Stimulated activated CD8-positive, alpha-beta memory T cell treated with anti-CD3 and anti-CD28 coated beads, Interleukin-7, amount 100 ng/mL, for 48 hours (primary cell): ENCODE measurements at regions not wholly inside any gene's neighbourhood (a gene's known extent, or its start where the extent isn't known, plus 50 kb on each side); places are given as distances from the start of the nearest gene placed in this dataset.

Experiments
- DNase-seq, 2 donors: peaks; one replicate each; pipeline ENCODE4 v3.0.0-alpha.2; 2020; ENCODE audit warnings: low read depth in 1 of 2; ENCODE audit errors: extremely low read depth in 1 of 2

DNA sequence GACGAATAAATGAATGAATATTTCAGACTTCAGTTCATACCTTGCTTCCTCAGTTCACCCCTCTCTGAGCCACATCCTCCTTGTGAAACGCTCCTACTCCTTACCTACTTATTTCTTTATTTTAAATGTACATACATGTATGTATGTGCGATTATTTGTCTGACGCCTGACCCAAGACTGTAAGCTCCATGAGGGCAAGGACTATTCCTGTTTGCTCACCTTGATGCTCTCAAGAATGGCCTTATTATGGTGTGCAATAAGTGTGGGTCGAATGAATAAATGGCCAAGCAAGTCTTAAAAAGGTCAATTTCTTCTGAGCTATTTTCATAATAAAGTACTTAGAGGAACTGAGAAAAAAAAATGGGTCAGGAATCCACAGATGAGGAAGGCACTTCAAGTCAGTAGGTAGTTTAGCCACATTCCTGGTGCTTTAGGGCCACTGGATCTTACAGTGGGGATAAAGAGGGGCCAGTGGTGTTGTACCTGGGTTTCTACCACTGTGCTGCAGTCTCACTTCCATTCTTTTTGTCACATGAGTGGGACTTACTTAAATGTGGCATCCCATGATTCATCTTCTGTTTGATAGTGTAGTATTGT lies 74.7 kb downstream of the SDC1 start:
- no peak for DNase-seq

DNA sequence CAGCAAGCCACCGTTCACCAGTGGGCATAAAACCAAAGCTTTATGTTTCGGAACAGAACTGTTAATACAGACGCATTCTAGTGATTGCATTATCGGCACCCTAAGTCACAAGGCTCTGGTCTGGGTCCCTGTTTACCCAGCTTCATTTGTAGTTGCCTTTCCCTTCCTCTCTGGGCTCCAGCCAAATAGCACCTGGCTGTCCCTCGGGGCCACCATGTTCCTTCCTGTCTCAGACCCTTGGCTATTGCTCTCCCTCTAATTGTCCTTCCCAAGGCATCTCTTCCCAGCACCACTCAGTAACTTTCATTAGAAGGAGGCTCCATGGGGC lies 75.3 kb downstream of the SDC1 start:
- DNase-seq, result no peak

DNA sequence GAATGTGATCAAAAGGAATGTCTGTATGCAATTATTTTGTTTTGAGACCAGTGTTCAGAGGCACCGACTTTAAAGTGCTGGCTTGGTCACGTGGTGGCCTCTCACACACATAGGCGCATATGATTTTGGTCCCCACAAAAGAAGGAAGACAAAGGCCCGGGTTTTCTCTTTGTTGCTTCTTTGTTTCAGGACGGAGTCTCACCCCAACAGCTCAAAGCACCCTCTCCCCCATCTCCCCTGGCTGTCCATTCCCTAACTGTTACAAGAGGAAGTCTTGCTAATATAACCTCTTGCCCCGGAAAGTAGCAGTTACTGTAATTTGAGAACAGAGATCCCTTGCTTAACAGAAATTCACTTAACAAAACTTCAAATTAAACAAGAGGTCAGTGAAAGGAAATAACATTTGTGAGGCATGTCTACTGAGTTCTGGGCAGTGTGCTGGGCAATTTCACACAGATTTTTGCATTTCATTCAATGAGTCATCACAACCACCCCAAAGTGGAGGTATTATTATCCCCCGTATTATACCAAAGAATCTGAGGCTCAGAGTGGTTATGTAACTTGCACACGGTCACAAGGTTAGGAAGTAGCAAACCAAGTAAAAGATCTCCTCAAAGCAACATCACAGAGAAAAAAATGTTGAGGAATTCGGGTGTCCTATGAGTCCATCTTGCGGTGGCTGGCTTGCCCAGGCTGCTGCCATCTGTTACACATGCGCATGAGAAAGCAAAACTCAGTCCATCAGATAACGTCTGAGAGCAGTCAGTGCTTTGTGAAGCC lies 75.8 kb downstream of the SDC1 start:
- DNase-seq, result no peak

DNA sequence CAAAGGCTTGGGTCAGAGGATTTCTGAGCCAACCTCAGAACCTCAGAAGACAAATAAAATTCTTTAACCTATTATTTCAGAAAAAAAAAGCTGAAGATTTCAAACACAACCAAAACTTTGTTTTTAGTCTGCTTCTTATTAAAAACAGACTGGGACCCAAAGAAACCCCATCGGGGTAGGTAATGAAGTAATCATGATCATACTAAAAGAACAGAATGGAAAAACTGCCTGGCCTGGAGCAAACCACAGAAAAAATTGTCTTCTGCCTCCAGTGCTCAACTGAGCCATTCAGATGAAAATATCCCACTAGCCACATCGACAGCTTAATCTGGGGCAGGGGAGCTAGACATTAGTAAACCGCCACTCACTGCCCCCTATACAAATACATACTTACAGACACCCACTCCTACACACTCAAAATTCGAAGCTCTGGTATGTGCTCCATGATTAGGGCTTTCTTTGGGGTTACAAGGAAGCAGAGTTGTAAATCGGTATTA lies 76.5 kb downstream of the SDC1 start:
- DNase-seq, result no peak

DNA sequence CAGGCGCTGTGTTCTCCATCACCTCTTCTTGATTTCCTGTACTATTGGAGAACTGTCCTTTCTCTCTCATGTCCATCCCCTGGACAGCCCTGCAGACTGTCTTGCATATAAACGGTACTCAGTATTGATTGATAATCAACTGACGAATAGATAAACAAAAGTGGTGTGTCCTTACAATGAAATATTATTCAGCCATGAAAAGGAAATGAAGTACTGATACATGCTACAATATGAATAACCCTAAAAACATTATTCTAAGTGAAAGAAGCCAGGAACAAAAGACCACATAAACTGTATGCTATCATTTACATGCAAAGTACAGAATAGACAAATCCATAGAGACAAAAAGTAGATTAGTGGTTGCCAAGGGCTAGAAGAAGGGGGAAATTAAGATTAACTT lies 77.6 kb downstream of the SDC1 start:
- no peak for DNase-seq

DNA sequence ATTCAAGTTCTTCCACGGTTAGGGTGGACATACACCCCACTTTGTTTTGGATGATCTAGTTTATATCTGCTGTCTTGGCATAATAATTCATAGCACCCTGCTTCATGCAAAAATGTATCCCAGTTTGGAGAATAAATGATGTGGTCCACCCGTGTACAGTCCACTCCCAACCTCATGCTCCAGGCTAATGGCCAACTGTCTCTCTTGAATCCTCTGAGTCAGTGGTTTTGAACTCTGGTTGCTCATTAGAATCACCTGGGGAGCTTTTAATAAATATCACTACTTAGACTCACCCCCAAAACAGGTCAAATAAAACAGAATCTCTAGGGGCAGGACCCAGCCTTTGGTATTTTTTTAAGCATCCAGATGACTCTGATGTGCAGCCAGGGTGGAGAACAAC lies 78.5 kb downstream of the SDC1 start:
- DNase-seq, result no peak

DNA sequence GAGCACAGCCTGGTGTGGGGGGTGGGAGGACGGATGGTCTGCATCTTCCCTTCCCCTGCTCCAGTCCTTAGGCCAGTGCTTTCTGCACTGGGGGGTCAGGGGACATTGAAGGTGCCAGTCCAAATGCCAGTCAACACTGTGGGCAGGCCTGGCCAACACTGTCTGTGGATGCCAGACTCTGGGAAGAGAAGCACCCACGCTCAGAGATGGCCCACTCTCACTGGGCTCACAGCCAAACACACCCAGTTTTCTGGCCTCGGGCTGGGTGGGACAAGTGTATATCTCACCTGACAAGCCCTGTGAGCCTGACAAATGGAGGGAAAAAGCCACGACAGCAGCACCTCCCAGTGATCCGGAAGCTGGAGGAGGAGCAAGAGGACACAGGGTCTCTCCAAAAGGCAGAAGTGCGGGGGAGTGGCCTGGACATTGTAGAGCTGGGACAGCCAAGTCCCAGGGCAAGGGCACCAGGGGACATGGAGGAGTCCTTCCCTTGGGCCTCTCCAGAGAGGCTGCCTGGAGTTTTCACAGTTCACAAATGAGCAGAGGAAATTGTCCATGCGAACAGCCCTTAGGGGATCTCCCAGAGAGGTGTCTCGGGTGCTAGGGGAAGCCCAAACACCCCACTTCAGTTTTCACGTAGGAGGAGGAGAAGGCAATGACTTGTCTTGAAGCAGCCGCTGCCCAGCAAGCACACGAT lies 79.3 kb downstream of the SDC1 start:
- no peak for DNase-seq

DNA sequence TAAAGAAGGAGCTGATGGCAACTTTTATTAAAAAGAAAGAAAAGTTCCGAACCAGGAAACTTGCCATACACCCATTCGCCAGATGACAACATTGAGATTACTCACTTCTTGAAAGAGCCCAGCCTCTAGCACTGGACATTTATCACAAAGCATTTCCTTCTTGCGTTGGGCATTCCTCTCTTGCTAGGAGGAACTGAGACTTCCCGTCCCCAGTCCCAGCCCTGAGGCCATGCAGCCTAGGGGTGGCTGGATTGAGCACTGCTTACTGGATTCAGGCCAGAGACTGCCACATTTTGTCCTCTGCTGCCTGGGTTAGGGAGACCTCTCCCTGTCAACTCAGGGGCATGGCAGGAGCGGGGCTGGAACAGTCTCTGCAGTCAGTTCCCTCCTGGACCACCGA lies 80.1 kb downstream of the SDC1 start:
- DNase-seq, result no peak

DNA sequence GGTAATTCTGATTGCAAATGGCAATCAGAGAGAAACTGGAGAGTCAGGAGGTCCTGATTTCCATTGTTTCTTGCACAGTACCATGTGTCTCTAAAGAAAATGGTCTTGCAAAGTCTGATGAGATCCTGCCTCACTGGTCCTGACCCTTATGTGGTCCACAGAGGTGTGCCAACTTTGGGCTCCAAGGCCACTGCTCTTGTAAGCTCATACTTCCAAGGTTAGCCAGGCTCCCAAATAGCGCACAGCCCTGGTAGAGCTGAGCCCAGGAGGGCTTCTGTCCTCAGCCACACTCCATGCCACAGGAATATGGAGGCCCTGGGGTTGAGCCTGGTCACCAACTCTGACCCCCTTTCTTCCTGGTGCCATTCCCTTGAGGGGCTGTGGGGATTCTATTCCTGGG lies 80.7 kb downstream of the SDC1 start:
- DNase-seq, result no peak

DNA sequence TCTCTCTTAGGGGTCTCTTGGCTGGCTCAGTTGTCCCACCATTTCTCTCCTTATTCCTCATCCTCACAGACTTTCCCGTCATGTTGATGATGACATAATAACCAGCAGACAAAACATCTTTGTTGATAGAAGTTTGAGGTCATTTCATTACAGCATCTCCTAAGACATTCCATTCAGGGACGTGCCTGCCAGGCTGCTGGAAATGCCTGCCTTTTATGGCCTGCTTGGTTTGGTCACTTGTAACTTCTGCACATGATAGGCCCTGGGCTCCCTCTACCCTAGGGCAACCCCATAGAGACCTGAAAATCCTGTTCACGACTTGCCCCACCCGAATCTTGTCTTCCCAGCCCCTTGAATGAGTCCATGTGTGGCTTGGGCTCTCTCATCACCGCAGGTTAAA lies 81.7 kb downstream of the SDC1 start:
- DNase-seq, result no peak

DNA sequence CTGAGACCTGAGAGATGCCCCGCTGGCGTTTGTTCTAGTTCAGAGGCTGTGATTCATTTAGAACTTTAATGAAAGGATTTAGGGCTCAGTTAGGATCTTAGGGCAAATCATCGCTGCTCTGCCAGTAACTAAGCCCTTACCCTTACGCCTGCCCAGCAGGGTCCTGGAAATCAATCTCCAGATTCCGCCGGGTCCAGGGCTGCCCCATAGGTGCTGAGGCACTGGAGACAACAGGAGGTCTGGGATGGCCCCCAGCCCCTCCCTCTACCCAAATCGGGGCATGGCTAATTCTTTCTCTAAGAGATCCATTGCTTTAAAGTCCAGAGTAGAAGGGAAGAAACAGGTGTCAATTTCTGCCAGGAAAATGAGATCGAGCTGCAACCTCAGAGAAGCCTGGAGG lies 83.1 kb downstream of the SDC1 start:
- no peak for DNase-seq

DNA sequence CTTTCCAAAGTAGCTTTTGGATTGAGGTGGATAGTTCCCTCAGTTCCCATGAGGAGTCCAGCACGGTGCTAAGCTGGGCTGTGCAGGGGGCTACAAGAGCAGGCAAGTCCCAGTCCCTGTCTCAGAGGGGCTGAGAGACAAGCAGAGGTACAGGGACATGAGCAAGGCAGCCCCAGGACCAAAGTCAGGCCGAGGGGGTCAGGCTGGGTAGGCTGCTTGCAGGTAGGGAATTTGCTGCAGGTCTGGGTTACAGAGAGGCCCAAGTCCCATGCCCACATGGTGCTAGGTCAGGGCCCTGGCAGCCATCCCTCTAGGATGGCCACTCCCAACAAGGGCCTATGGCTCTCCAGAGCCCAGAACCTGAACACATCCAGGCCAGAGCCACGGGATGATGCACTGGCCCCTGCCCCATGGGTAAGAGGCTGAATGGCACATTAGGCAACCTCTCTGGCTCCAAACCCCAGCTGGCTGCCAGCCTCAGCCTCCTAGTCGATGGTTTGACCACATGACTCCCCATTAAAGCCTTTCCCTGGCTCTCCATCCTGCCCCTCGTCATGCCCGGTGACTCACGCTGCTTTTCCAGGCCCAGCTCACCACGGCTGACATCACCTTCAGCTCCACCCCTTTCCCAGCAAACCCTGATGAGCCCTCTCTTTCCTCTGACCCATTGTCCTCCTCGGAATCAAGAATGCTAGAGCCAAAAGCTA lies 83.7 kb downstream of the SDC1 start:
- no peak for DNase-seq

DNA sequence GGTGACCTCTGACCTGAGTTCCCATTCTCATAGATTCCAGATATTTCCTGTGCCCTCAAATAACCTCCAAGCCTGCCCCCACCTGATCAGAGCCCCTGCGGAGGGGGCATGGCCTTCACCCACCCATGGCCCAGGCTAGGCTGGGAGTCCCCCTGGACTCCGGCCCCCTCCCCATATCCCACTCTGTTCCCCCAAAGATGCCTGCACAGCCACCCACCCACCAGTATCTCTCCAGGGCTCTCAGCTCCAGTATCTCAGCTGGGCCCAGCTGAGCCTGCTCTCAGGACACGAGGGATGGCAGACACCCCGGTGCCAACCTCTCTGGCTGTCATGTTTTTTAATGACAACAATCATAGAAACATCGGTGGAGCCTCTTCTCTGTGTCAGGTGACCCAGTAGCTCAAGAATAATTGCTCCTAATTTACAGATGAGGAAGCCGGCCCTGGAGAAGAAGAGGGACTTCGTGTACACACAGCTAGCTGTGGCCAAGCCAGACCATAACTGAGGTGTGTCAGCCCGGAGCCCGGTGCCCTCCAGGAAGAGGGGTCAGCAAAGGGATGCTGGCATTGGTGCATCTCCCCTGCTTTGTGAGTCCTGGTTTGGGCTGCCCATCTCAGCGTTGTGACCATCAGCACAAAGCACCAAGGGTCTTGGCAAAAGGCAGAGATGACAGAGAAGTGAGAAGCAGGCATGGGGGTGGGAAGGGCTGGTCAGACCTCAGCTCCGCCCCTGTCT lies 84.4 kb downstream of the SDC1 start:
- DNase-seq, result no peak

DNA sequence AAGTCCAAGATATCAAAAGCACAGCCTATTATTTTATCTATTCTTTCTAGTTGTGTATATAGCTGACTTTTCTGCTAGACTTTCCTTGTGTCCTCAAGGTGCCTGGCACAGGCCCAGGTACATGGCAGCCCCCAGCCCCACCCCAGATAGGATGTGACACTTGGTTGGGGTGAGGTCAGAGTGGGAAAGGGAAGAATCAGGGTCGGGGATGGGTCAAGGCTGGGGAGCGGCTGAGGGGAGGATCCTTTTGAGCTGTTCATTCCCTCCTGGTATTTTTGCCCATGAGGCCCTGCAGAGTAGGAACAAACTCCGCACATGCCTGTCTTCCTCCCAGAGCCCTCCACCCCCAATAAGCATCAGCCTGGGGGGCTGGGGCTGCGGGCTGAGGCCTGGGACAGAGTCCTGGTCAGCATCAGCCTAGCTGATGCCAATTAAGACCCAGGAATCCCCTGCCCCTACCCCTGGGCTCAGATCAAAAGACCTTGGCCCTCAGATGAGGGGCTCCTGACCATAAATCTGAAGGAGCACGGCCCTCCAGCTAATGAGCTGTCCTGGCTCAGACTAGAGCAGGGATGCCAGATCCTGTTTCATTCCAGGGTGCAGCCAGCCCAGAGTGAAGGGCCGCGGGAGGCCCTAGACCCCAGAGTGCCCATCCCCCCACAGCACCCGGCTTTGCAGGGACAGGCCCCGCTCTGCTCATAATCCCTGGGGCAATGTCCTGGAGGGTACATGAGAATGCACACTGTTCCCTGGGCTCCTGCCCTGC lies 85.3 kb downstream of the SDC1 start:
- DNase-seq, result no peak

DNA sequence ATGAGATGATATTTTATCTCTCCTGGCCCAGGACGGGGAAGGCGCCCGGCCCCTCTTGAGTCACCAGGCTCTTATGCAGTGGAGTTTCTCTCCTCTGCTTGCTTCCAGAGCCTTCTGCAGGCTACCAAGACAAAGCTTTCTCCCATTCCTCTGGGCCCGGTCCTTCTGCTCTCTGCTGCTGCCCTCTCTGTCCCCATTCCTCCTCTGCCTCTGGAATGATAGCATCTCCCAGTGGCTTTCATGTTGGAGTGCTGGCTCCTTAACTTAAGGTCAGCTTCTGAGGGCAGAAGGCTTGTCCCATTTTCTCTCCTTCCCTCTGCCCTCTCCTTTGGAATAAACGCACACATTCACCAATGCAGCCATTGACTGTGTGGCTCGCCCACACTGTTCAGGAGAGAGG lies 86.2 kb downstream of the SDC1 start:
- no peak for DNase-seq

DNA sequence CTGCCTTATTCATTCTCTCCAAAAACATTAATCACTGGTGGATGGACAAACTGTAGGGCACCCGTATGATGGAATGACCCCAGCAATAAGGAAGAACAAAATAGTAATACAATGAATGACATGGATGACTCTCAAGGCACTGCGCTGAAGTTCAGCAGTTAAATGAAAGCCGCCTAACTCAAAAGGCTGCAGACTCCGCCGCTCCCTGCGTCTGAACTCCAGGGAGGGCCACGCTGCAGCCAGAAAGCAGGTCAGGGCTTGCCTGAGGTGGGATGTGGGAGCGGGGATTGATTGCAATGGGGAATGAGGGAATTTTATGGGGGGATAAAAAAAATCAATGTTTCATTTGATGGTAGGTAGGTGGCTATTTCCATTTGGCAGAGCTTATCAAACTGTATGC lies 86.5 kb upstream of the LAPTM4A start:
- no peak for DNase-seq

DNA sequence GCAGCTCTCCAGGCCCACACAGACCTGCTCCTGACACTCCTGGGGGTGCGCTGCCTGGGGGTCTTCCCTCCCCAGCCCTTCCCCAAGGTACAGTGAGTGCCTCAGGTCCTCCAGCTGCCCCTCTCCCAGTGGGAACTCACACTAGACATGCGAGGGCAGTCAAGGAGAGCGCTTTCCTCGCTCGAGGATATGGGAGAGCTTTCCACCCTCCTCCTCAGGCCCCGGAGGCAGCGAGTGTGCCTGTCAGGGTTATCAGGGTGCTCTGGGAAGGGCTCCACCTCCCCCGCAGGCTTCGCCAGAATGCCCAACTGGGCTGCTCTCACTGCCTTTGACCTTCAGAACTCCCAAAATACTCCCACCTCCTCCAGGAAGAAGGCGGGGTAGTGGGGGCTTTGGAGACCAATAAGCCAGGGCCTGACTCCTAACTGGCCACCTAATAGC lies 85.7 kb upstream of the LAPTM4A start:
- no peak for DNase-seq

DNA sequence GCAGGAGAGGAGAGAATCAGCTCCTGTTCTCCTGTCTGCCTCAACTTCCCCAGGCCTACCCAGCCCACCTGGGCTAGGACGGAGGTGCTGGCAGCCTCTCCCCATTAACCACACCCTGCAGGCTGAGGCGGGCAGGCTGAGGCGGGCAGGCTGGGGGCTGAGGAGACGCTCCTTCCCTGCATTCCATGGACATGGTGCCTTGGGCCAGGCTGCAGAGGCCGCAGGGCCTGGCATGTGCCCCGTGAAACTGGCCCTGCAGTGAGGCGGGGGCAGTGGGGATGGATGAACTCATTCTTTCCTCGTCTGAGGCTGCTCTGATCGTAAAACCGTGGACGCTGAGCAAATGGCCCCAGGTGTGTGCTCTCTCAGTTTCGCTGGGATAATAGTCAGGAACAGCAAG lies 84.7 kb upstream of the LAPTM4A start:
- DNase-seq, result no peak

DNA sequence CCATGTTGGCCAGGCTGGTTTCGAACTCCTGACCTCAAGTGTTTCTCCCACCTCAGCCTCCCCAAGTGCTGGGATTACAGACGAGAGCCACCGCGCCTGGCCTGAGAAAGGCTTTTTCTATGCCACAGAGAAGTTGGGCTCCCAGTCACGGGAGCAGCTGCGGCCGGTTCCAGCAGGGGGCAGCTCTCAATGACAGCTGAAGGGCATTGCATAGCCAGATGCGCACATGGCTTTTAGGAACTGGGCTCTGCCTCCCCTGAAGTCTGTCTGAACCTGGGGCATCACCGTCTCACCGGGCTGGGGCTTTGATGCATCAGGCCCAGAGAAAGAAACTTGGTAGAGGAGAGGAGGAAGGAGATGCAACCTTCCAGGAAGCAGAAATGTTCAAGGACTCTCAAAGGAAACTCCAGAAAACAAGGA lies 84.2 kb upstream of the LAPTM4A start:
- peak in 1 of 2 donors; percentile 8 for DNase-seq

DNA sequence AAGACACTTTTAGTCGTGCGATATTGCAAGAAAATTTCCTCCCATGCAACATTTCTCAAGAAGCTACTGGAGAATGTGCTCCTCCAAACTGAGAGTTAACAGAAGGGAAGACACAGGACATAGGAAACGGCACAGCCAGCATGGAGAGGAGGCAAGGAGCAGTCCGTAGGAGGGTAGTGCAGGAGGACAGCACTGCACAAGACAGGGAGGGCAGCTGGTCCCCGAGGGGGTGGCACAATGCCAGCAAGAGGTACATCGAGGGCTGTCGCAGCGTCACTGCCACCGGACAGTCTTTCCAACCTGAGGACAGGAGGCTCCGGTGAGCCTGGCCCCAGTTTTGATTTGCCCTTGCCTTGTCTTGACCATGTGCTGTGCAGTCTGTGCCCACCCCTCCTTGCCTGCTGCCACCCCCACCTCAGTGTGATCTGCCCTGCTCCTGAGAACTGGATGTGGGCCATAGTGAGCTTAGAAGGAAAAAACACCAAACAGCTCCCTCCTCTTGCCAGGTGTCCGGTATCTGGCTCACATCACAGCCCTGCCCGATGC lies 81.6 kb upstream of the LAPTM4A start:
- no peak for DNase-seq
